ENCODE measurements at regions not wholly inside any gene's neighbourhood (a gene's known extent, or its start where the extent isn't known, plus 50 kb on each side); places are given as distances from the start of the nearest gene placed in this dataset.

DNA sequence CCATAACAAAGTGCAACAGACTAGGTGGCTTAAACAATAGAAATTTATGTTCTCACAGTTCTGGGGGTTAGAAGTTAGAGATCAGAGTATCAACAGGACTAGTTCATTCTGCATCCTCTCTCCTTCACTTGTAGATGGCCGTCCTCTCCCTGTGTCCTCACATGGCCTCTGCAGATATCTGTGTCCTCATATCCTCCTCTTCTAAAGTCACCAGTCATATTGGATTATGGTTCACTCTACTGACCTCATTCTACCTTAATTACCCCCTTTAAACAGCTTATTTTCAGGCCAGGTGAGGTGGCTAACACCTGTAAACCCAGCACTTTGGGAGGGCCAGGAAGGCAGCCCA lies 135.1 kb downstream of the RAB38 start:
- no peak for DNase-seq (ENCODE audit: unreplicated experiment)
- Mint-ChIP-seq H3K27me3 (ENCODE audit: insufficient read depth, unreplicated experiment) (no peaks in the 10 kb centered on the region), H3K27ac (ENCODE audit: low read depth, unreplicated experiment) (no peak overlapping the region), H3K9me3 (ENCODE audit: unreplicated experiment) (no peaks in the 10 kb centered on the region), H3K4me3 (ENCODE audit: unreplicated experiment) (no peak overlapping the region), H3K4me1 (ENCODE audit: insufficient read depth, unreplicated experiment) (no peaks in the 10 kb centered on the region), H3K36me3 (ENCODE audit: insufficient read depth, unreplicated experiment) (no peaks in the 10 kb centered on the region)
- POLR2A ChIA-PET: no interaction called here
- TF ChIP-seq, protein P1, sequence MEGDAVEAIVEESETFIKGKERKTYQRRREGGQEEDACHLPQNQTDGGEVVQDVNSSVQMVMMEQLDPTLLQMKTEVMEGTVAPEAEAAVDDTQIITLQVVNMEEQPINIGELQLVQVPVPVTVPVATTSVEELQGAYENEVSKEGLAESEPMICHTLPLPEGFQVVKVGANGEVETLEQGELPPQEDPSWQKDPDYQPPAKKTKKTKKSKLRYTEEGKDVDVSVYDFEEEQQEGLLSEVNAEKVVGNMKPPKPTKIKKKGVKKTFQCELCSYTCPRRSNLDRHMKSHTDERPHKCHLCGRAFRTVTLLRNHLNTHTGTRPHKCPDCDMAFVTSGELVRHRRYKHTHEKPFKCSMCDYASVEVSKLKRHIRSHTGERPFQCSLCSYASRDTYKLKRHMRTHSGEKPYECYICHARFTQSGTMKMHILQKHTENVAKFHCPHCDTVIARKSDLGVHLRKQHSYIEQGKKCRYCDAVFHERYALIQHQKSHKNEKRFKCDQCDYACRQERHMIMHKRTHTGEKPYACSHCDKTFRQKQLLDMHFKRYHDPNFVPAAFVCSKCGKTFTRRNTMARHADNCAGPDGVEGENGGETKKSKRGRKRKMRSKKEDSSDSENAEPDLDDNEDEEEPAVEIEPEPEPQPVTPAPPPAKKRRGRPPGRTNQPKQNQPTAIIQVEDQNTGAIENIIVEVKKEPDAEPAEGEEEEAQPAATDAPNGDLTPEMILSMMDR (IDR thresholded peaks at IDR 0.05; ENCODE audit: unreplicated experiment): no peak
- intact Hi-C loops (cut with micrococcal nuclease): no loop called here
- BruUV-seq (replicated peaks): no TSS peak
- CTCF ChIA-PET: interaction anchor here (2.0 kb wide), 1 partner anchor 24 kb away, joined by 6 read pairs; no protein-coding TSS in a partner anchor

DNA sequence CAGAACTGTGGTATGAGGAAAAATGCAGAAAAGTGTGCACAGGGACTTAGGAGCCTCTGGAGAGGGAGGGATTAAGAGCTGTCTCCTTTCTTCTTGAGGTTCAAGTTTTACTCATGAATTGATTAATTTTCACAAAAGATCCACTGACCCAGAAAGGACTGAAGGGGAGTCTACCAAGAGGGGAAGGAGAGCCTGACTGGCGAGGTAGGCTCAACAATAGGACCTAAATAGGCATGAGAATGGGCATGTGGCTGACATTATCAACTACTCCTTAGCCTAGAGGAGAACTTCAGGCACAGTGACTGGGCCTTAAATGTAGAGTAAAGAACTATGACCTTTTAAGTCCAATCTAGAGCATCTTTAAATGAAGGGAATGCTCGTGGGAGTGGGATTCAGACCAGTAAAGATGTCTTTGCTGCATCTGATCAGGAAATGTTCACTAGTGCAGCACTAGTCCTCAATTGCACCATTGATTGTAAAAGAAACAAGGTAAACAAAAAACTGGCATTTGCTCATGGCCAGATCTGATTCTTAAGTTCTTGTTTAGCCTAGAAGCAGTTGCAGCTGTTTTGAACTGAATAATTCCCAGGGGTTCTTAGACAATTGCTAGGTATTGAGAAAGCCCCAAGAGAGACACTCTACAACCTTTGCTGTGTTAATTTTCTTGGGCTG lies 135.6 kb downstream of the RAB38 start:
- H3K4me3 Mint-ChIP-seq (ENCODE audit: unreplicated experiment): no peak overlapping the region
- no peaks in the 10 kb centered on the region for H3K27me3 Mint-ChIP-seq (ENCODE audit: insufficient read depth, unreplicated experiment)
- no TSS peak for BruUV-seq (replicated peaks)
- H3K4me1 Mint-ChIP-seq (ENCODE audit: insufficient read depth, unreplicated experiment): no peaks in the 10 kb centered on the region
- no peaks in the 10 kb centered on the region for H3K9me3 Mint-ChIP-seq (ENCODE audit: unreplicated experiment)
- POLR2A ChIA-PET: no interaction called here
- TF ChIP-seq, protein P1 (IDR thresholded peaks at IDR 0.05; ENCODE audit: unreplicated experiment): no peak
- intact Hi-C loops (cut with micrococcal nuclease): no loop called here
- CTCF ChIA-PET: interaction anchor here (0.5 to 2.0 kb wide), 3 partner anchors 22 to 204 kb away, joined by 3 to 6 read pairs (median 4); no protein-coding TSS in a partner anchor
- no peak overlapping the region for H3K27ac Mint-ChIP-seq (ENCODE audit: low read depth, unreplicated experiment)
- no peak for DNase-seq (ENCODE audit: unreplicated experiment)
- no peaks in the 10 kb centered on the region for H3K36me3 Mint-ChIP-seq (ENCODE audit: insufficient read depth, unreplicated experiment)

DNA sequence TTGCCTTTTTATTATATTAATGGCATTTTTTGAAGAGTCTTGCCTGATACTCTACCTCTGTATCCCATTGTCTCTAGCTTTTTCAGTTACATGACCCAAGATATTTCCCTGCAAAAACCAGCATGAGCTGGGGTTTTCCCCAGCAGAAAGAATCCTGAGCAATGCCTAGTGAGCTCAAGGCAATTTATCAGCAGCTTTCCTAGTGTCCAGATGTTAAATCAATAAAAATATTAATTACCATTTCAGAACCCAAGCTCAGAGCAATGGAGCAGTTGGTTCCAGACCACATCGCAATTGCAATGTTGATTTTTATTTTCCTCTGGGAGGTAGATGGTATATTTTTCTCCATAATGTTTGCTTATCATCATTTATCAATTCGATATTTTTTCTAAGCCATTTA lies 137.2 kb downstream of the RAB38 start:
- H3K9me3 Mint-ChIP-seq (ENCODE audit: unreplicated experiment): no peaks in the 10 kb centered on the region
- CTCF ChIA-PET: interaction anchor here (0.8 kb wide), 1 partner anchor 27 kb away, joined by 3 read pairs; no protein-coding TSS in a partner anchor
- H3K27me3 Mint-ChIP-seq (ENCODE audit: insufficient read depth, unreplicated experiment): no peaks in the 10 kb centered on the region
- intact Hi-C loops (cut with micrococcal nuclease): no loop called here
- no TSS peak for BruUV-seq (replicated peaks)
- H3K4me1 Mint-ChIP-seq (ENCODE audit: insufficient read depth, unreplicated experiment): no peaks in the 10 kb centered on the region
- no peak overlapping the region for H3K27ac Mint-ChIP-seq (ENCODE audit: low read depth, unreplicated experiment)
- H3K36me3 Mint-ChIP-seq (ENCODE audit: insufficient read depth, unreplicated experiment): no peaks in the 10 kb centered on the region
- TF ChIP-seq, protein P1 (IDR thresholded peaks at IDR 0.05; ENCODE audit: unreplicated experiment): no peak
- POLR2A ChIA-PET: no interaction called here
- H3K4me3 Mint-ChIP-seq (ENCODE audit: unreplicated experiment): no peak overlapping the region
- no peak for DNase-seq (ENCODE audit: unreplicated experiment)

DNA sequence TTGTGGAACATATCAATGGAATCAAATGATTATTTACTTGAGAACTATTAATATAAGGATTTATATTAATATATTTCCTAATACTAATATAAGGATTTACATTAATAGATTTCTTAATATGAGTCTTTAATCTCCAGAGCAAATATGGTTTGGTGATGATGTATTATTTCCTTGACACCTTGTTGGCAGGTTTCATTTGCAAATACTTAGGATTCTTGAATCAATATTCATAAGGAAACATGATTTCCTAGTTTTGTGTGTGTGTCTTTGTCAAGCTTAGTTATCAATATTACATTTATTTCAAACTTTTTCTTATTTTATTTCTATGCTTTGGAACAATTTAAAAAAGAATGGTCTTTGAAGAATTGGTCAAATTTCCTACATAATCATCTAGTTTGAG lies 138.5 kb downstream of the RAB38 start:
- CTCF ChIA-PET: interaction anchor here (0.6 to 1.5 kb wide), 2 partner anchors 196 to 573 kb away, joined by 3 to 4 read pairs; no protein-coding TSS in a partner anchor
- H3K9me3 Mint-ChIP-seq (ENCODE audit: unreplicated experiment): no peaks in the 10 kb centered on the region
- H3K36me3 Mint-ChIP-seq (ENCODE audit: insufficient read depth, unreplicated experiment): no peaks in the 10 kb centered on the region
- intact Hi-C loops (cut with micrococcal nuclease): no loop called here
- no peaks in the 10 kb centered on the region for H3K4me1 Mint-ChIP-seq (ENCODE audit: insufficient read depth, unreplicated experiment)
- H3K4me3 Mint-ChIP-seq (ENCODE audit: unreplicated experiment): no peak overlapping the region
- TF ChIP-seq, protein P1 (IDR thresholded peaks at IDR 0.05; ENCODE audit: unreplicated experiment): no peak
- DNase-seq (ENCODE audit: unreplicated experiment): no peak
- H3K27me3 Mint-ChIP-seq (ENCODE audit: insufficient read depth, unreplicated experiment): no peaks in the 10 kb centered on the region
- H3K27ac Mint-ChIP-seq (ENCODE audit: low read depth, unreplicated experiment): no peak overlapping the region
- BruUV-seq (replicated peaks): no TSS peak
- POLR2A ChIA-PET: interaction anchor here (0.6 kb wide), 1 partner anchor 245 kb away, joined by 5 read pairs; no protein-coding TSS in a partner anchor

Data from MCF 10A (cell line).